OCI-LY7 (cell line): ENCODE measurements at regions not wholly inside any gene's neighbourhood (a gene's known extent, or its start where the extent isn't known, plus 50 kb on each side); places are given as distances from the start of the nearest gene placed in this dataset.
"Not testable (repeated sequence)": the region's sequence is repeated elsewhere in the genome, so short reads cannot be mapped to it uniquely, and the experiment has no call there.

Experiments
- BruUV-seq: library from RNA; stranded (reverse); fragments of 400-500 nt; replicated peaks from 2 replicates; lab custom pipeline; 2021; lab: Mats Ljungman, UMichigan
- CTCF ChIA-PET: fragments of 300-600 bp; sonication (Branson Sonifier 250); formaldehyde crosslinking; loops from one replicate; lab custom pipeline; 2022; ENCODE audit warnings: antibody characterized with exemption; ENCODE audit not compliant: unreplicated experiment; lab: Charles Lee
- POLR2A ChIA-PET: fragments of 300-600 bp; sonication (Branson Sonifier 250); formaldehyde crosslinking; loops from one replicate; lab custom pipeline; 2022; ENCODE audit warnings: antibody characterized with exemption; lab: Charles Lee
- DNase-seq: peaks from one replicate; pipeline ENCODE4 v3.0.0-alpha.2; 2015; ENCODE audit warnings: low spot score
- H2AFZ ChIP-seq: fragments of 200-600 bp; sonication (generic), shearing (Covaris generic); 2 replicates; pipeline ENCODE4 v1.6.1; 2014; ENCODE audit warnings: mild to moderate bottlenecking, antibody characterized with exemption, low read length, moderate library complexity
- H3K27ac ChIP-seq: fragments of 200-600 bp; sonication (generic); 2 replicates; pipeline ENCODE4 v1.5.1; 2014; ENCODE audit warnings: mixed run types, low read depth, mild to moderate bottlenecking, moderate library complexity, low read length, inconsistent platforms; ENCODE audit not compliant: poor library complexity, severe bottlenecking
- H3K36me3 ChIP-seq: fragments of 200-600 bp; sonication (generic); 2 replicates; pipeline ENCODE4 v1.6.1; 2014; ENCODE audit warnings: mild to moderate bottlenecking, antibody characterized with exemption, low read length, moderate library complexity, mixed read lengths; ENCODE audit not compliant: insufficient read depth
- H3K4me1 ChIP-seq: fragments of 200-600 bp; sonication (generic); 2 replicates; pipeline ENCODE4 v1.5.1; 2014; ENCODE audit warnings: mild to moderate bottlenecking, low read length; ENCODE audit not compliant: insufficient read depth, poor library complexity, severe bottlenecking
- H3K4me2 ChIP-seq: fragments of 200-600 bp; sonication (generic); 2 replicates; pipeline ENCODE4 v1.6.1; 2014; ENCODE audit warnings: mild to moderate bottlenecking, low read length
- H3K4me3 ChIP-seq: fragments of 200-600 bp; sonication (generic); 2 replicates; pipeline ENCODE4 v1.5.1; 2014; ENCODE audit warnings: mild to moderate bottlenecking, low read depth, low read length; ENCODE audit not compliant: poor library complexity, severe bottlenecking
- H3K79me2 ChIP-seq: fragments of 200-600 bp; sonication (generic); 2 replicates; pipeline ENCODE4 v1.6.1; 2016; ENCODE audit warnings: low read depth, mild to moderate bottlenecking, low read length, moderate library complexity, mixed read lengths; ENCODE audit not compliant: insufficient read depth
- H3K9me2 ChIP-seq: fragments of 200-600 bp; sonication (generic); 2 replicates; pipeline ENCODE4 v1.6.1; 2016; ENCODE audit warnings: mild to moderate bottlenecking, low read length, mixed read lengths; ENCODE audit not compliant: insufficient read depth
- H3K9me3 ChIP-seq: fragments of 200-600 bp; sonication (generic); 2 replicates; pipeline ENCODE4 v1.6.1; 2014; ENCODE audit warnings: mild to moderate bottlenecking, mixed run types, low read length, mixed read lengths
- H4K20me1 ChIP-seq: fragments of 200-600 bp; sonication (generic); 2 replicates; pipeline ENCODE4 v1.6.1; 2014; ENCODE audit warnings: mild to moderate bottlenecking, antibody characterized with exemption, low read length, moderate library complexity, mixed read lengths; ENCODE audit not compliant: insufficient read depth
- EZH2phosphoT487 ChIP-seq: fragments of 200-600 bp; sonication (generic); IDR thresholded peaks from 2 replicates; pipeline ENCODE4 v1.6.1; 2018; ENCODE audit warnings: low read depth, borderline replicate concordance, mild to moderate bottlenecking, mixed run types, antibody characterized with exemption, low read length, moderate library complexity, mixed read lengths
- intact Hi-C: fragments of 100-400 bp; cut with micrococcal nuclease; formaldehyde crosslinking; loops from one replicate; pipeline ENCODE4 v1.10.0; 2022; ENCODE audit not compliant: unreplicated experiment
- TF ChIP-seq, protein P1 (sequence below): fragments of 200-600 bp; sonication (generic); conservative IDR thresholded peaks from 2 replicates; pipeline ENCODE4 v1.5.1; 2014; ENCODE audit warnings: mild to moderate bottlenecking, antibody characterized with exemption, low read length, moderate library complexity, mixed read lengths

DNA sequence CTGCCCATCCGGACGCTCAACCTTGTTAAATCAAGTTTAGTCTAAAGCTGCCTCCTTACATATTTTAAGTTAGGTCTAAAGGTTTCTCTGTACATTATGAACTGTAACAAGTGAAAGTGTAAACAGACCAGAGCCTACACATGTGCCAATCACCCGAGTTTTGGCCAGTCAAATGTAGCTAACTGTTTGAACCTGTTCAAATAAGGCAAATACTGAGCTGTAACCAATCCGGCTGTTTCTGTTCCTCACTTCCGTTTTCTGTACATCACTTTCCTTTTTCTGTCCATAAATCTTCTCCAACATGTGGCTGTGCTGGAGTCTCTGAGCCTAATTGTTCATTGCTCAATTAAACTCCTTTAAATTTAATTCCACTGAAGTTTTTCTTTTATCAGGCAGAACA, 113.3 kb upstream of the SHISA3 start:
- no peak for TF ChIP-seq EZH2phosphoT487
- TF ChIP-seq, protein P1, sequence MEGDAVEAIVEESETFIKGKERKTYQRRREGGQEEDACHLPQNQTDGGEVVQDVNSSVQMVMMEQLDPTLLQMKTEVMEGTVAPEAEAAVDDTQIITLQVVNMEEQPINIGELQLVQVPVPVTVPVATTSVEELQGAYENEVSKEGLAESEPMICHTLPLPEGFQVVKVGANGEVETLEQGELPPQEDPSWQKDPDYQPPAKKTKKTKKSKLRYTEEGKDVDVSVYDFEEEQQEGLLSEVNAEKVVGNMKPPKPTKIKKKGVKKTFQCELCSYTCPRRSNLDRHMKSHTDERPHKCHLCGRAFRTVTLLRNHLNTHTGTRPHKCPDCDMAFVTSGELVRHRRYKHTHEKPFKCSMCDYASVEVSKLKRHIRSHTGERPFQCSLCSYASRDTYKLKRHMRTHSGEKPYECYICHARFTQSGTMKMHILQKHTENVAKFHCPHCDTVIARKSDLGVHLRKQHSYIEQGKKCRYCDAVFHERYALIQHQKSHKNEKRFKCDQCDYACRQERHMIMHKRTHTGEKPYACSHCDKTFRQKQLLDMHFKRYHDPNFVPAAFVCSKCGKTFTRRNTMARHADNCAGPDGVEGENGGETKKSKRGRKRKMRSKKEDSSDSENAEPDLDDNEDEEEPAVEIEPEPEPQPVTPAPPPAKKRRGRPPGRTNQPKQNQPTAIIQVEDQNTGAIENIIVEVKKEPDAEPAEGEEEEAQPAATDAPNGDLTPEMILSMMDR = no peak
- Histone ChIP-seq H3K79me2 (no peaks in the 10 kb centered on the region), H3K27ac (no peak overlapping the region), H3K36me3 (no peaks in the 10 kb centered on the region), H2AFZ (peak overlapping the region; percentile 8; the same call in 1 of the 2 replicates), H3K4me3 (no peak overlapping the region), H3K4me1 (no peaks in the 10 kb centered on the region), H3K9me3 (no peaks in the 10 kb centered on the region), H3K4me2 (no peak overlapping the region), H3K9me2 (no peaks in the 10 kb centered on the region), H4K20me1 (no peaks in the 10 kb centered on the region)
- POLR2A ChIA-PET = interaction anchor here (0.7 kb wide), 1 partner anchor 347 kb away, joined by 3 read pairs; no protein-coding TSS in a partner anchor
- no TSS peak for BruUV-seq
- CTCF ChIA-PET = no interaction called here
- DNase-seq = no peak
- intact Hi-C loops = loop anchor here (5.0 kb wide), 3 partner anchors 88 to 327 kb away; partner anchors contain the start of gene SHISA3

DNA sequence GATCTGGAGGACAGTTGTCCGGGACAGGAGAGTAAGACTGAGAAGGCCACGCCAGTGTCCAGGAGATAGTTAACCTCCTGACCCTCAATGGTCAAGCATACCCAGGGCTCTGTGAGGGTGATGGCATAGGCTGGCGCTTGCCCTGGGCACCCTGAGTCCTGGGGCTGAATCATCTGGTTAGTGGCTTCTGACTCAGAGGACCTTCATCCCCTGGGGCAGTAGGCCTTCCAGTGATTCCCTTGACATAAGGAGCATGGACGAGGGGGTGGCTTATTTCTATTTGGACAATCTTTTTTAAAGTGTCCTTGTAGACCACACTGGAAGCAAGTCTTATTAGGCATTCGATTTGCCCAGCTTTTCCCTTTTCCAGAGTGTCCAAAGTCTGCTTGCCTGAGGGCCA, 108.4 kb upstream of the SHISA3 start:
- POLR2A ChIA-PET = interaction anchor here (0.6 kb wide), 1 partner anchor 127 kb away, joined by 3 read pairs; no protein-coding TSS in a partner anchor
- H4K20me1 ChIP-seq, DNase-seq, H2AFZ ChIP-seq, CTCF ChIA-PET, H3K27ac ChIP-seq, H3K4me3 ChIP-seq, H3K36me3 ChIP-seq, H3K9me2 ChIP-seq, H3K79me2 ChIP-seq, BruUV-seq, intact Hi-C loops, H3K9me3 ChIP-seq, H3K4me2 ChIP-seq, H3K4me1 ChIP-seq: not testable (repeated sequence)

- H3K4me2 ChIP-seq, intact Hi-C loops, DNase-seq, BruUV-seq, H3K9me3 ChIP-seq, H3K4me3 ChIP-seq, CTCF ChIA-PET, H3K9me2 ChIP-seq, H2AFZ ChIP-seq, H4K20me1 ChIP-seq, H3K27ac ChIP-seq, H3K4me1 ChIP-seq, H3K36me3 ChIP-seq, H3K79me2 ChIP-seq: not testable (repeated sequence)
- POLR2A ChIA-PET = interaction anchor here (0.6 kb wide), 2 partner anchors 391 to 992 kb away, joined by 3 read pairs; no protein-coding TSS in a partner anchor
Measured at GRCh38 chr4:42292192-42292591, 105.1 kb upstream of the SHISA3 start.
